Fibroblast of villous mesenchyme (primary cell): ENCODE measurements at regions not wholly inside any gene's neighbourhood (a gene's known extent, or its start where the extent isn't known, plus 50 kb on each side); places are given as distances from the start of the nearest gene placed in this dataset.

ENCODE experiments used
- DNase-seq: peaks from one replicate; pipeline ENCODE4 v3.0.0-alpha.2; 2010; ENCODE audit warnings: low read depth
- H3K4me3 ChIP-seq: 2 replicates; pipeline ENCODE4 v1.5.1; 2011; ENCODE audit warnings: low read depth, mild to moderate bottlenecking, low read length
- CTCF ChIP-seq: IDR thresholded peaks from 2 replicates; pipeline ENCODE4 v1.5.1; 2012; ENCODE audit warnings: low read depth, mild to moderate bottlenecking, low read length; ENCODE audit not compliant: insufficient read depth

- no peak for TF ChIP-seq CTCF
- H3K4me3 ChIP-seq = no peak overlapping the region
- DNase-seq = no peak
Observed at GRCh38 chr2:5589183-5589582, 103.0 kb upstream of the SOX11 start.

DNA sequence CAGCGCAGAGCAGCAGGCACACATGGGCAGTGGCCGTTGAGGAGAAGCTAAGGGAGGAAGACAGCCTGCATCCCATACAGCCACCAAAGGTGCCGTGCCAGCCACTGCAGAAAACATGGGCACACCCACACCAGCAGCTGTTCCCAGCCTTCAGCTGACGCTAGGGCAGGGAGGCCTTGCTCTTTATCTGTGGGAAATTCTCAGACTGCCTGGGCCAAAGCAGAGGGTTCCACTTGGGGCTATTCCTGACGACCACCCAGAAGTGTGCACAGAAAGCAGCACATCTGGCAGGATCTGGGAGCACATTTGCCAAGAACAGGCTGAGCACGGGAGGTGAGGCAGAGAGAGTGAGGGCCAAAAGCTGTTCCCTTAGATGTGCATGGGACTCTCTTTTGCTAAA is 101.3 kb upstream of the SOX11 start:
- no peak for DNase-seq
- no peak for TF ChIP-seq CTCF
- H3K4me3 ChIP-seq = no peak overlapping the region

DNA sequence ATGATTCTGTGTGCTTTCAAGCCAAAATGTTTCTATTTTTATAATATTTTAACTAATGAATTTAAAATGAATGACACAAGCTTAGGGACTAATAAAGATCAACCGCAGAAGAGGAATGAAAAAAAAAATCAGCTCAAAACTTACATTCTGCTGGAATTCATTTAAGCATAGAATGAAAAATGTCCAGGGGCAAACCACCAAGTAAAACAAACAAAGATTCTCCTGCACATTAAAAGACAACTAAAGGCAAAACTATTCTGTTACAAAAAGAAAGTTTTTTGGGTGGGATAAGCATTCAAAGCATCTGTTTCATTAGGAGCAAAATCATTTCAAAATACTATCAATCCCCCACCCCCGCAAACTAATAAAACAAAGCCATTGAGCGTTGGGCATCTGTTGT is 99.3 kb upstream of the SOX11 start:
- no peak for TF ChIP-seq CTCF
- H3K4me3 ChIP-seq = no peak overlapping the region
- no peak for DNase-seq

- H3K4me3 ChIP-seq = no peak overlapping the region
- no peak for TF ChIP-seq CTCF
- DNase-seq = no peak
Observed at GRCh38 chr2:5594249-5594695, 97.9 kb upstream of the SOX11 start.

DNA sequence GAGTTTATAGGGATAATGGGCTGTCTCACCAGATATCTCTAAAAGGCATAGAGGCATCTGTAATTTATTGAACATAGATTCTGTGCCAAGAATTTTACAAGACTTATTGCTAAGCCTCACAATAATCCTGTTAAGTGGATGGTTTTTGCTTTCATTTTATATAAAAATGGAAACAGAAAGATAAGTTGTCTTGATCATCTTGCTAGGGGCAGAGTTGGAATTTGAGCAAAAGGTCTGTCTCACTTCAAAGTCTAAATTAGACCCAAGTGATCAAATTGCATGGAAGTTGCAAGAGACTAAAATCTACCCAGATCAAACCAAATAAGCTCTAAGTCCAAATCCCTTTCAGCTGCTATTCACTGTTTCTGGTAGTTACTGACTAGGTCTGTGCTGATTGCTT is 95.3 kb upstream of the SOX11 start:
- no peak for DNase-seq
- no peak overlapping the region for H3K4me3 ChIP-seq
- TF ChIP-seq CTCF = no peak

- no peak for TF ChIP-seq CTCF
- DNase-seq = no peak
- H3K4me3 ChIP-seq = no peak overlapping the region
Observed at GRCh38 chr2:5598156-5598555, 94.0 kb upstream of the SOX11 start.

- no peak overlapping the region for H3K4me3 ChIP-seq
- no peak for DNase-seq
- TF ChIP-seq CTCF = no peak
Observed at GRCh38 chr2:5609201-5609600, 83.0 kb upstream of the SOX11 start.
